NCI-H524 treated with DMSO at 0.1 percent for 48 hours (cell line): ENCODE measurements at regions not wholly inside any gene's neighbourhood (a gene's known extent, or its start where the extent isn't known, plus 50 kb on each side); places are given as distances from the start of the nearest gene placed in this dataset.
"Not testable (repeated sequence)": the region's sequence is repeated elsewhere in the genome, so short reads cannot be mapped to it uniquely, and the experiment has no call there.

ENCODE experiments used
- DNase-seq: peaks from one replicate; lab custom pipeline; 2025; lab: John Stamatoyannopoulos, UW

GRCh38 chr20:54938707-54939106 is 463.3 kb downstream of the DOK5 start:
- no peak for DNase-seq

- DNase-seq = no peak
Observed at GRCh38 chr20:54933212-54933904, 458.0 kb downstream of the DOK5 start.

- DNase-seq = no peak
Observed at GRCh38 chr20:54929191-54929590, 453.8 kb downstream of the DOK5 start.

- no peak for DNase-seq
Observed at GRCh38 chr20:54928564-54928963, 453.2 kb downstream of the DOK5 start.

GRCh38 chr20:54922636-54923035 is 447.2 kb downstream of the DOK5 start:
- no peak for DNase-seq

GRCh38 chr20:54922096-54922495 is 446.7 kb downstream of the DOK5 start:
- DNase-seq = no peak

GRCh38 chr20:54920491-54920890 is 445.1 kb downstream of the DOK5 start:
- no peak for DNase-seq

- not testable (repeated sequence) for DNase-seq
Observed at GRCh38 chr20:54918993-54919392, 443.6 kb downstream of the DOK5 start.

GRCh38 chr20:54914995-54915394 is 439.6 kb downstream of the DOK5 start:
- no peak for DNase-seq

- no peak for DNase-seq
Observed at GRCh38 chr20:54909702-54910101, 434.3 kb downstream of the DOK5 start.

GRCh38 chr20:54906134-54906533 is 430.7 kb downstream of the DOK5 start:
- DNase-seq = not testable (repeated sequence)

- no peak for DNase-seq
Observed at GRCh38 chr20:54897787-54898186, 422.4 kb downstream of the DOK5 start.

GRCh38 chr20:54891907-54892306 is 416.5 kb downstream of the DOK5 start:
- no peak for DNase-seq

GRCh38 chr20:54879393-54879792 is 404.0 kb downstream of the DOK5 start:
- no peak for DNase-seq

- no peak for DNase-seq
Observed at GRCh38 chr20:54875307-54875706, 399.9 kb downstream of the DOK5 start.

GRCh38 chr20:54874718-54875117 is 399.3 kb downstream of the DOK5 start:
- DNase-seq = no peak

- DNase-seq = no peak
Observed at GRCh38 chr20:54872440-54872839, 397.0 kb downstream of the DOK5 start.

- no peak for DNase-seq
Observed at GRCh38 chr20:54869765-54870164, 394.4 kb downstream of the DOK5 start.

- DNase-seq = no peak
Observed at GRCh38 chr20:54865273-54865672, 389.9 kb downstream of the DOK5 start.

GRCh38 chr20:54860716-54861115 is 385.3 kb downstream of the DOK5 start:
- DNase-seq = no peak

GRCh38 chr20:54856202-54856601 is 380.8 kb downstream of the DOK5 start:
- DNase-seq = no peak

GRCh38 chr20:54849741-54850140 is 374.3 kb downstream of the DOK5 start:
- no peak for DNase-seq

- DNase-seq = no peak
Observed at GRCh38 chr20:54848984-54849538, 373.7 kb downstream of the DOK5 start.

- no peak for DNase-seq
Observed at GRCh38 chr20:54848262-54848661, 372.9 kb downstream of the DOK5 start.
